Upper lobe of left lung (tissue), 4 donors: ENCODE measurements at regions not wholly inside any gene's neighbourhood (a gene's known extent, or its start where the extent isn't known, plus 50 kb on each side); places are given as distances from the start of the nearest gene placed in this dataset.
"Not testable (repeated sequence)": the region's sequence is repeated elsewhere in the genome, so short reads cannot be mapped to it uniquely, and the experiment has no call there.

ENCODE experiments used
- CTCF ChIP-seq, 6 experiments: fragments of 450-650 bp in 4 of 6; fragments of 200-600 bp in 2 of 6; sonication (generic) in 2 of 6; IDR thresholded peaks; one replicate each; pipeline ENCODE4 v1.5.1; 2016 to 2019; ENCODE audit warnings: antibody characterized with exemption in 6 of 6
- EP300 ChIP-seq, 4 donors: sonication (generic); formaldehyde crosslinking; IDR thresholded peaks; one replicate each; pipeline ENCODE4 v1.5.1; 2017; ENCODE audit warnings: antibody characterized with exemption in 4 of 4, control low read depth in 2 of 4
- POLR2A ChIP-seq, 4 donors: fragments of 450-650 bp; IDR thresholded peaks; one replicate each; pipeline ENCODE4 v1.5.1; 2016 to 2017; ENCODE audit warnings: antibody characterized with exemption in 4 of 4, mild to moderate bottlenecking in 2 of 4
- POLR2AphosphoS5 ChIP-seq, 2 donors: sonication (generic); formaldehyde crosslinking; IDR thresholded peaks; one replicate each; pipeline ENCODE4 v1.5.1; 2017; ENCODE audit warnings: antibody characterized with exemption in 2 of 2

GRCh38 chr4:189706821-189707220, 233.9 kb upstream of the FRG1 start:
- TF ChIP-seq CTCF, POLR2A, POLR2AphosphoS5, EP300 (IDR thresholded peaks at IDR 0.05): not testable (repeated sequence)
